Neural cell (in vitro differentiated cells): ENCODE measurements at regions not wholly inside any gene's neighbourhood (a gene's known extent, or its start where the extent isn't known, plus 50 kb on each side); places are given as distances from the start of the nearest gene placed in this dataset.

Source experiments
- EZH2 ChIP-seq: fragments of 200-600, 300-800 bp; shearing (Covaris generic), sonication (generic); IDR thresholded peaks from 2 replicates; pipeline ENCODE4 v1.6.1; 2014; ENCODE audit warnings: antibody characterized with exemption, low read length, borderline replicate concordance, mild to moderate bottlenecking; ENCODE audit not compliant: insufficient read depth, poor library complexity, severe bottlenecking
- MXI1 ChIP-seq: fragments of 450-650 bp; conservative IDR thresholded peaks from 2 replicates; pipeline ENCODE4 v1.6.1; 2014; ENCODE audit warnings: antibody characterized with exemption, mild to moderate bottlenecking; ENCODE audit not compliant: poor library complexity, severe bottlenecking
- POLR2AphosphoS5 ChIP-seq: IDR thresholded peaks from 2 replicates; pipeline ENCODE4 v1.6.1; 2012
- RAD21 ChIP-seq: fragments of 450-650 bp; conservative IDR thresholded peaks from 2 replicates; pipeline ENCODE4 v1.6.1; 2014; ENCODE audit warnings: antibody characterized with exemption, mild to moderate bottlenecking, moderate library complexity
- TF ChIP-seq, protein P1 (sequence below): fragments of 450-650 bp; IDR thresholded peaks from 2 replicates; pipeline ENCODE4 v1.5.1; 2014; ENCODE audit warnings: antibody characterized with exemption, mild to moderate bottlenecking, moderate library complexity; ENCODE audit not compliant: poor library complexity, severe bottlenecking
- TF ChIP-seq, protein P2 (sequence below): IDR thresholded peaks from 2 replicates; pipeline ENCODE4 v1.6.1; 2012; ENCODE audit warnings: borderline replicate concordance

DNA sequence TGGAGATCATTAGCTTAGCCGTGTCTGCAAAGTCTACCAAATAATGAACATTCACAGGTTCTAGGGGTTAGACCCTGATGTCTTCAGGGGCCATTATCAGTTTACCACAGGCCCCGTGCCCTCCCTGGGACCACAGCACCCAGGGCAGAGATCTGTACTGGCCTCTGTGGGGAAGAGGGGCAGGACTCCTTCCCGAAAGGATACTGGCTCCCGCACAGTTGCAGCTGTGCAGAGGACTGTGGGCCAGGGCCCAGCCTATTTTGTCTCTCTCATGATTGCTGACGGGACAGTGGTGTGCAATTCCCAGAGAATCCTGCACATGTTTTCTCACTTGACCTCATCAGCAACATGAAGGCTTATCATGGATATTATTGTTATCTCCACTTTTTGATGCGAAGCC lies 243.9 kb downstream of the GLRX3 start:
- TF ChIP-seq, protein P1, sequence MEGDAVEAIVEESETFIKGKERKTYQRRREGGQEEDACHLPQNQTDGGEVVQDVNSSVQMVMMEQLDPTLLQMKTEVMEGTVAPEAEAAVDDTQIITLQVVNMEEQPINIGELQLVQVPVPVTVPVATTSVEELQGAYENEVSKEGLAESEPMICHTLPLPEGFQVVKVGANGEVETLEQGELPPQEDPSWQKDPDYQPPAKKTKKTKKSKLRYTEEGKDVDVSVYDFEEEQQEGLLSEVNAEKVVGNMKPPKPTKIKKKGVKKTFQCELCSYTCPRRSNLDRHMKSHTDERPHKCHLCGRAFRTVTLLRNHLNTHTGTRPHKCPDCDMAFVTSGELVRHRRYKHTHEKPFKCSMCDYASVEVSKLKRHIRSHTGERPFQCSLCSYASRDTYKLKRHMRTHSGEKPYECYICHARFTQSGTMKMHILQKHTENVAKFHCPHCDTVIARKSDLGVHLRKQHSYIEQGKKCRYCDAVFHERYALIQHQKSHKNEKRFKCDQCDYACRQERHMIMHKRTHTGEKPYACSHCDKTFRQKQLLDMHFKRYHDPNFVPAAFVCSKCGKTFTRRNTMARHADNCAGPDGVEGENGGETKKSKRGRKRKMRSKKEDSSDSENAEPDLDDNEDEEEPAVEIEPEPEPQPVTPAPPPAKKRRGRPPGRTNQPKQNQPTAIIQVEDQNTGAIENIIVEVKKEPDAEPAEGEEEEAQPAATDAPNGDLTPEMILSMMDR: no peak
- TF ChIP-seq, protein P2, sequence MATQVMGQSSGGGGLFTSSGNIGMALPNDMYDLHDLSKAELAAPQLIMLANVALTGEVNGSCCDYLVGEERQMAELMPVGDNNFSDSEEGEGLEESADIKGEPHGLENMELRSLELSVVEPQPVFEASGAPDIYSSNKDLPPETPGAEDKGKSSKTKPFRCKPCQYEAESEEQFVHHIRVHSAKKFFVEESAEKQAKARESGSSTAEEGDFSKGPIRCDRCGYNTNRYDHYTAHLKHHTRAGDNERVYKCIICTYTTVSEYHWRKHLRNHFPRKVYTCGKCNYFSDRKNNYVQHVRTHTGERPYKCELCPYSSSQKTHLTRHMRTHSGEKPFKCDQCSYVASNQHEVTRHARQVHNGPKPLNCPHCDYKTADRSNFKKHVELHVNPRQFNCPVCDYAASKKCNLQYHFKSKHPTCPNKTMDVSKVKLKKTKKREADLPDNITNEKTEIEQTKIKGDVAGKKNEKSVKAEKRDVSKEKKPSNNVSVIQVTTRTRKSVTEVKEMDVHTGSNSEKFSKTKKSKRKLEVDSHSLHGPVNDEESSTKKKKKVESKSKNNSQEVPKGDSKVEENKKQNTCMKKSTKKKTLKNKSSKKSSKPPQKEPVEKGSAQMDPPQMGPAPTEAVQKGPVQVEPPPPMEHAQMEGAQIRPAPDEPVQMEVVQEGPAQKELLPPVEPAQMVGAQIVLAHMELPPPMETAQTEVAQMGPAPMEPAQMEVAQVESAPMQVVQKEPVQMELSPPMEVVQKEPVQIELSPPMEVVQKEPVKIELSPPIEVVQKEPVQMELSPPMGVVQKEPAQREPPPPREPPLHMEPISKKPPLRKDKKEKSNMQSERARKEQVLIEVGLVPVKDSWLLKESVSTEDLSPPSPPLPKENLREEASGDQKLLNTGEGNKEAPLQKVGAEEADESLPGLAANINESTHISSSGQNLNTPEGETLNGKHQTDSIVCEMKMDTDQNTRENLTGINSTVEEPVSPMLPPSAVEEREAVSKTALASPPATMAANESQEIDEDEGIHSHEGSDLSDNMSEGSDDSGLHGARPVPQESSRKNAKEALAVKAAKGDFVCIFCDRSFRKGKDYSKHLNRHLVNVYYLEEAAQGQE: no peak
- TF ChIP-seq RAD21 (no peak), MXI1 (no peak), EZH2 (no peak), POLR2AphosphoS5 (no peak)
